ENCODE measurements at regions not wholly inside any gene's neighbourhood (a gene's known extent, or its start where the extent isn't known, plus 50 kb on each side); places are given as distances from the start of the nearest gene placed in this dataset.

GRCh38 chr3:167114619-167115018 lies 265.5 kb downstream of the ZBBX start:
- ATAC-seq (no peak), DNase-seq (ENCODE audit: low read depth, low spot score) (no peak)
- H3K36me3 ChIP-seq (ENCODE audit: control insufficient read depth, insufficient read depth, low read length): no peaks in the 10 kb centered on the region
- TF ChIP-seq REST (IDR thresholded peaks at IDR 0.05; ENCODE audit: insufficient read depth in 1 of 2, low read depth in 2 of 2, low read length in 1 of 2) (no peak), TCF7L2 (IDR thresholded peaks at IDR 0.05; ENCODE audit: low read depth, low read length) (no peak), SIN3A (IDR thresholded peaks at IDR 0.05; ENCODE audit: borderline replicate concordance, insufficient read depth, low read depth, low read length) (no peak), POLR2AphosphoS5 (IDR thresholded peaks at IDR 0.05; ENCODE audit: low read depth, low read length) (no peak), CTCF (IDR thresholded peaks at IDR 0.05) (no peak)
- no peaks in the 10 kb centered on the region for H3K4me1 ChIP-seq (ENCODE audit: control insufficient read depth, insufficient read depth, low read length)
- H3K27me3 ChIP-seq (ENCODE audit: control insufficient read depth, insufficient read depth, low read length): no peaks in the 10 kb centered on the region
- no peaks in the 10 kb centered on the region for H3K9me3 ChIP-seq (ENCODE audit: control insufficient read depth, insufficient read depth, low read depth, low read length)
- intact Hi-C loops (cut with micrococcal nuclease; ENCODE audit: unreplicated experiment) (no loop called here), in situ Hi-C loops (cut with HindIII; ENCODE audit: low pct_unique_long_range_greater_than_20kb, low sequenced_read_pairs) (no loop called here)
- no peak overlapping the region for H3K4me3 ChIP-seq (ENCODE audit: low read depth in 2 of 2, low read length in 2 of 2)
- ChIA-PET CTCF (no interaction called here), POLR2A (no interaction called here)
- no TSS peak for BruUV-seq (replicated peaks)
- H3K27ac ChIP-seq (ENCODE audit: low read length): no peak overlapping the region

GRCh38 chr3:167113035-167113830 lies 266.9 kb downstream of the ZBBX start:
- DNase-seq (ENCODE audit: low read depth, low spot score) (no peak), ATAC-seq (no peak)
- in situ Hi-C loops (cut with HindIII; ENCODE audit: low pct_unique_long_range_greater_than_20kb, low sequenced_read_pairs): no loop called here
- ChIA-PET CTCF (no interaction called here), POLR2A (no interaction called here)
- Histone ChIP-seq H3K27me3 (ENCODE audit: control insufficient read depth, insufficient read depth, low read length) (no peaks in the 10 kb centered on the region), H3K27ac (ENCODE audit: low read length) (no peak overlapping the region), H3K36me3 (ENCODE audit: control insufficient read depth, insufficient read depth, low read length) (no peaks in the 10 kb centered on the region), H3K9me3 (ENCODE audit: control insufficient read depth, insufficient read depth, low read depth, low read length) (no peaks in the 10 kb centered on the region), H3K4me1 (ENCODE audit: control insufficient read depth, insufficient read depth, low read length) (no peaks in the 10 kb centered on the region), H3K4me3 (ENCODE audit: low read depth in 2 of 2, low read length in 2 of 2) (no peak overlapping the region)
- intact Hi-C loops (cut with micrococcal nuclease; ENCODE audit: unreplicated experiment): no loop called here
- TF ChIP-seq REST (IDR thresholded peaks at IDR 0.05; ENCODE audit: insufficient read depth in 1 of 2, low read depth in 2 of 2, low read length in 1 of 2) (no peak), CTCF (IDR thresholded peaks at IDR 0.05) (no peak), TCF7L2 (IDR thresholded peaks at IDR 0.05; ENCODE audit: low read depth, low read length) (no peak), SIN3A (IDR thresholded peaks at IDR 0.05; ENCODE audit: borderline replicate concordance, insufficient read depth, low read depth, low read length) (no peak), POLR2AphosphoS5 (IDR thresholded peaks at IDR 0.05; ENCODE audit: low read depth, low read length) (no peak)
- no TSS peak for BruUV-seq (replicated peaks)
